K562 (cell line): ENCODE measurements at regions not wholly inside any gene's neighbourhood (a gene's known extent, or its start where the extent isn't known, plus 50 kb on each side); places are given as distances from the start of the nearest gene placed in this dataset.

Source experiments
- ATAC-seq: fragments of 200-7000 bp; cut with Tn5 transposase; 3 replicates; pipeline ENCODE4 v1.9.1; 2020; ENCODE audit warnings: moderate library complexity
- BruUV-seq: library from RNA; stranded (reverse); fragments of 400-500 nt; replicated peaks from 2 replicates; lab custom pipeline; 2021; lab: Mats Ljungman, UMichigan
- CTCF ChIA-PET: fragments of 300-600 bp; formaldehyde crosslinking; extraction: SDS; loops from one replicate; lab custom pipeline; 2021; ENCODE audit warnings: low intra/inter-chr PET ratio; lab: Yijun Ruan, JAX
- POLR2A ChIA-PET: fragments of 300-600, 350-650 bp; sonication (Branson Sonifier 250); formaldehyde crosslinking; extraction: SDS; loops from one replicate; lab custom pipeline; 2021; ENCODE audit warnings: antibody characterized with exemption, inconsistent platforms; lab: Yijun Ruan, JAX
- DNase-seq, 4 experiments: peaks; one replicate each; pipeline versions ENCODE4 v3.0.0 to v3.0.0-alpha.2; 2011 to 2018; ENCODE audit warnings: low spot score in 3 of 4, mixed read lengths in 3 of 4; ENCODE audit errors: extremely low read depth in 1 of 4
- FAIRE-seq: peaks from 2 replicates; lab custom pipeline; 2011; peaks lifted over from hg19 to GRCh38; lab: Jason Lieb, UNC
- H2AFZ ChIP-seq: 2 replicates; pipeline ENCODE4 v1.6.0; 2011; ENCODE audit warnings: low read depth, low read length, control low read depth, inconsistent platforms
- H3K27ac ChIP-seq: fragments of 200-600 bp; 3 replicates; pipeline ENCODE4 v1.8.0; 2011; ENCODE audit warnings: low read depth, mild to moderate bottlenecking, control low read depth, inconsistent platforms, low read length, moderate library complexity, mixed read lengths; ENCODE audit errors: extremely low read depth
- H3K27me3 ChIP-seq, 2 experiments: fragments of 300-600 bp in 1 of 2; 2 replicates in 1 of 2; 3 replicates in 1 of 2; pipeline versions ENCODE4 v1.6.0 to v1.8.0; 2011; ENCODE audit warnings: inconsistent platforms in 2 of 2, low read length in 2 of 2, mild to moderate bottlenecking in 1 of 2, mixed read lengths in 1 of 2, moderate library complexity in 1 of 2; ENCODE audit not compliant: control insufficient read depth in 2 of 2, insufficient read depth in 2 of 2
- H3K36me3 ChIP-seq: fragments of 300-600 bp; 3 replicates; pipeline ENCODE4 v1.8.0; 2011; ENCODE audit warnings: mild to moderate bottlenecking, low read length, inconsistent platforms; ENCODE audit not compliant: control insufficient read depth, insufficient read depth
- H3K4me1 ChIP-seq, 2 experiments: fragments of 200-600 bp in 1 of 2; replicated peaks in 1 of 2; 2 replicates in 1 of 2; 3 replicates in 1 of 2; pipeline versions ENCODE4 v1.5.1 to v1.8.0; 2011; ENCODE audit warnings: inconsistent platforms in 2 of 2, low read length in 2 of 2, mild to moderate bottlenecking in 1 of 2, mixed read lengths in 1 of 2, moderate library complexity in 1 of 2; ENCODE audit not compliant: control insufficient read depth in 2 of 2, insufficient read depth in 2 of 2
- H3K4me2 ChIP-seq: 2 replicates; pipeline ENCODE4 v1.6.1; 2011; ENCODE audit warnings: low read length, control low read depth, inconsistent platforms, mixed read lengths; ENCODE audit not compliant: insufficient read depth
- H3K4me3 ChIP-seq: fragments of 200-600 bp; sonication (generic), shearing (Covaris generic); 2 replicates; pipeline ENCODE4 v1.5.1; 2016; ENCODE audit warnings: control low read depth, inconsistent platforms
- H3K79me2 ChIP-seq: fragments of 200-600 bp; 3 replicates; pipeline ENCODE4 v1.8.0; 2011; ENCODE audit warnings: low read length, inconsistent platforms; ENCODE audit not compliant: control insufficient read depth, insufficient read depth
- H3K9ac ChIP-seq, 2 experiments: 2 replicates each; pipeline versions ENCODE4 v1.6.0 to v1.6.1; 2011; ENCODE audit warnings: low read depth in 2 of 2, low read length in 2 of 2, control low read depth in 1 of 2, inconsistent platforms in 1 of 2, mild to moderate bottlenecking in 1 of 2, mixed read lengths in 1 of 2; ENCODE audit not compliant: insufficient read depth in 1 of 2
- H3K9me1 ChIP-seq: one replicate; pipeline ENCODE4 v1.6.0; 2011; ENCODE audit warnings: inconsistent platforms, mild to moderate bottlenecking, low read length, moderate library complexity; ENCODE audit not compliant: control insufficient read depth, insufficient read depth
- H3K9me3 ChIP-seq: replicated peaks from 2 replicates; pipeline ENCODE4 v1.5.1; 2011; ENCODE audit warnings: low read depth, low read length, inconsistent platforms; ENCODE audit not compliant: control insufficient read depth, insufficient read depth
- H4K20me1 ChIP-seq: replicated peaks from 2 replicates; pipeline ENCODE4 v1.6.1; 2011; ENCODE audit warnings: low read length, inconsistent platforms, mixed read lengths; ENCODE audit not compliant: control insufficient read depth, insufficient read depth
- BCL6 ChIP-seq: fragments of 250-450 bp; sonication (Bioruptor Pico); IDR thresholded peaks from 2 replicates; pipeline ENCODE4 v1.4.0; 2020
- BRD9 ChIP-seq: fragments of 450-650 bp; IDR thresholded peaks from 2 replicates; pipeline ENCODE4 v1.6.1; 2018; ENCODE audit warnings: low read depth; ENCODE audit not compliant: partially characterized antibody
- C11orf30 ChIP-seq: fragments of 450-650 bp; IDR thresholded peaks from 2 replicates; pipeline ENCODE4 v1.6.1; 2016; ENCODE audit warnings: low read depth, mild to moderate bottlenecking
- CREBBP ChIP-seq: IDR thresholded peaks from one replicate; pipeline ENCODE4 v1.6.1; 2012; ENCODE audit warnings: low read depth, mild to moderate bottlenecking, control low read depth, inconsistent platforms, low read length
- SNIP1 ChIP-seq: fragments of 450-650 bp; IDR thresholded peaks from 2 replicates; pipeline ENCODE4 v1.7.1; 2017; ENCODE audit warnings: low read depth, mild to moderate bottlenecking
- SREBF1 ChIP-seq: fragments of 150-350 bp; IDR thresholded peaks from 2 replicates; pipeline ENCODE4 v1.6.1; 2014; ENCODE audit warnings: antibody characterized with exemption, low read depth, low read length, borderline replicate concordance
- STAG1 ChIP-seq: sonication (generic); formaldehyde crosslinking; IDR thresholded peaks from 2 replicates; pipeline ENCODE4 v1.5.0; 2020; ENCODE audit warnings: missing genetic modification reagents, borderline replicate concordance
- TCF3 ChIP-seq: sonication (generic); formaldehyde crosslinking; IDR thresholded peaks from 2 replicates; pipeline ENCODE4 v1.4.0; 2020; ENCODE audit warnings: mild to moderate bottlenecking, missing genetic modification reagents
- WHSC1 ChIP-seq: IDR thresholded peaks from one replicate; pipeline ENCODE4 v1.6.1; 2012; ENCODE audit warnings: low read length, control low read depth, inconsistent platforms
- ZNF668 ChIP-seq: fragments of 250-450 bp; sonication (Bioruptor Pico); IDR thresholded peaks from 2 replicates; pipeline ENCODE4 v1.8.0; 2022; ENCODE audit warnings: mild to moderate bottlenecking, inconsistent platforms
- WGBS: fragments of 100-300 bp; shearing (Covaris generic); methylation state at CpG from one replicate; pipeline ENCODE4 v1.1.6; 2016; ENCODE audit warnings: low coverage, mixed read lengths; ENCODE audit not compliant: insufficient coverage; ENCODE audit errors: missing lambda C conversion rate; 5-methylcytosine and 5-hydroxymethylcytosine counted together
- in situ Hi-C: fragments of 300-500 bp; cut with MboI; formaldehyde crosslinking; loops from 4 replicates; pipeline ENCODE4 v1.15.0; 2018; ENCODE audit warnings: inconsistent platforms, mixed read lengths
- intact Hi-C: fragments of 100-400 bp; cut with micrococcal nuclease; formaldehyde crosslinking; loops from 2 replicates; pipeline ENCODE4 v1.14.2; 2022
- TF ChIP-seq, protein P1 (sequence below): fragments of 450-650 bp; IDR thresholded peaks from 2 replicates; pipeline ENCODE4 v1.6.1; 2016; ENCODE audit warnings: borderline replicate concordance

GRCh38 chr4:124066595-124066994 lies 645.9 kb downstream of the ANKRD50 start:
- no peaks in the 10 kb centered on the region for H3K79me2 ChIP-seq
- CTCF ChIA-PET = no interaction called here
- H3K4me1 ChIP-seq = no peaks in the 10 kb centered on the region
- in situ Hi-C loops = no loop called here
- WGBS = 0% methylated on average over 1 of the region's 1 CpG
- no peaks in the 10 kb centered on the region for H3K27me3 ChIP-seq
- no peak overlapping the region for H3K4me2 ChIP-seq
- H4K20me1 ChIP-seq = no peaks in the 10 kb centered on the region
- DNase-seq (no peak), FAIRE-seq (no peak), ATAC-seq (no peak)
- intact Hi-C loops = no loop called here
- no peak overlapping the region for H2AFZ ChIP-seq
- no peaks in the 10 kb centered on the region for H3K36me3 ChIP-seq
- H3K9ac ChIP-seq = no peak overlapping the region
- POLR2A ChIA-PET = no interaction called here
- BruUV-seq = no TSS peak
- TF ChIP-seq SNIP1 (no peak), ZNF668 (CRISPR knock-in tag) (no peak), STAG1 (CRISPR knock-in tag) (no peak), SREBF1 (no peak), C11orf30 (no peak), CREBBP (no peak), WHSC1 (no peak), TCF3 (CRISPR knock-in tag) (no peak), BCL6 (CRISPR knock-in tag) (no peak), BRD9 (no peak)
- TF ChIP-seq, protein P1, sequence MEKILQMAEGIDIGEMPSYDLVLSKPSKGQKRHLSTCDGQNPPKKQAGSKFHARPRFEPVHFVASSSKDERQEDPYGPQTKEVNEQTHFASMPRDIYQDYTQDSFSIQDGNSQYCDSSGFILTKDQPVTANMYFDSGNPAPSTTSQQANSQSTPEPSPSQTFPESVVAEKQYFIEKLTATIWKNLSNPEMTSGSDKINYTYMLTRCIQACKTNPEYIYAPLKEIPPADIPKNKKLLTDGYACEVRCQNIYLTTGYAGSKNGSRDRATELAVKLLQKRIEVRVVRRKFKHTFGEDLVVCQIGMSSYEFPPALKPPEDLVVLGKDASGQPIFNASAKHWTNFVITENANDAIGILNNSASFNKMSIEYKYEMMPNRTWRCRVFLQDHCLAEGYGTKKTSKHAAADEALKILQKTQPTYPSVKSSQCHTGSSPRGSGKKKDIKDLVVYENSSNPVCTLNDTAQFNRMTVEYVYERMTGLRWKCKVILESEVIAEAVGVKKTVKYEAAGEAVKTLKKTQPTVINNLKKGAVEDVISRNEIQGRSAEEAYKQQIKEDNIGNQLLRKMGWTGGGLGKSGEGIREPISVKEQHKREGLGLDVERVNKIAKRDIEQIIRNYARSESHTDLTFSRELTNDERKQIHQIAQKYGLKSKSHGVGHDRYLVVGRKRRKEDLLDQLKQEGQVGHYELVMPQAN = no peak
- no peak overlapping the region for H3K4me3 ChIP-seq
- H3K9me3 ChIP-seq = peaks cover 2% of the 10 kb centered on the region; the same call in 1 of the 2 replicates
- no peaks in the 10 kb centered on the region for H3K9me1 ChIP-seq
- H3K27ac ChIP-seq = no peak overlapping the region
